Stimulated activated CD8-positive, alpha-beta memory T cell treated with anti-CD3 and anti-CD28 coated beads, Interleukin-2, amount 100 ng/mL, for 48 hours (primary cell): ENCODE measurements at regions not wholly inside any gene's neighbourhood (a gene's known extent, or its start where the extent isn't known, plus 50 kb on each side); places are given as distances from the start of the nearest gene placed in this dataset.
"Not testable (repeated sequence)": the region's sequence is repeated elsewhere in the genome, so short reads cannot be mapped to it uniquely, and the experiment has no call there.

Source experiments
- DNase-seq, 2 donors: peaks; one replicate each; pipeline ENCODE4 v3.0.0-alpha.2; 2020; ENCODE audit warnings: low read depth in 2 of 2

- DNase-seq, result no peak
These were observed 283.9 kb upstream of the RIMS1 start for GRCh38 chr6:71602385-71603007.

GRCh38 chr6:71603021-71603420 lies 283.3 kb upstream of the RIMS1 start:
- DNase-seq, result no peak

DNA sequence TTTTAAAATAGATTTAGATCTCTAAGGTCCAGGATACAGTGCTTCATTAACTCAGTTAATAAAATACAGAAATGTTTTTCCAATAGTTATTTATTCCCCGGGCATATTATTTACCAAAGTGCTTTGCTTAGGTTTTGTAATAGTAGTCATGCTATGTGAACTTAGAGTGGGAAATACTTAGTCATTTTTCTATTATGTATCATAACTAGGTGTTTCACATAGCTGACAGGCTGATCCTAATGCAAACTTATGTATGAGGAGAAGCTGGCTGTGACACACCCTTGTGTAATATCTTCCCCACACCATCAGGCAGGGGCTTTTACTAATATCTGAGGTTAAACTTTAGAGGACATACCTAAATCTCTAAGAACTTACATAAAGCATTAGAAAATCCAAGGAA lies 277.7 kb upstream of the RIMS1 start:
- no peak for DNase-seq

DNA sequence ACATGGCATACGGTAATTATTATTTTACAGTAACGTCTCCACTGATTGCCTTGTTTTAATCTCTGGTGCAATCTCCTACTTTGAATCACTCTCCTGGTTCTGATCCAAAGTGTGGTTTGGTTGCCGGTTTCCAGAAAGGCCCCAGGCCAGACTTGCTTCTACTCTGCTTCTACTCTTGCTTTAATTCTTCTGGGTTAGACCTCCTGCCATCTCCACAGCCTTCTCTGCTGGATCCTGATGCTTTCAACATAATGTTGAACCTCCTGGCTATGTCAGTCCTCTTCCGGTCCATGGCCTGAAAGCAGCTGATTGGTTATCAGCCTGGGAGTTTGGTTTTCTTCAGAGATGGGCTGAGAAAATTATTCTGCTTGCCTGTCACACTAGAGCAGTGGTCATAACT lies 266.5 kb upstream of the RIMS1 start:
- DNase-seq, result no peak

- DNase-seq, result no peak
These were observed 264.3 kb upstream of the RIMS1 start for GRCh38 chr6:71621918-71622519.

DNA sequence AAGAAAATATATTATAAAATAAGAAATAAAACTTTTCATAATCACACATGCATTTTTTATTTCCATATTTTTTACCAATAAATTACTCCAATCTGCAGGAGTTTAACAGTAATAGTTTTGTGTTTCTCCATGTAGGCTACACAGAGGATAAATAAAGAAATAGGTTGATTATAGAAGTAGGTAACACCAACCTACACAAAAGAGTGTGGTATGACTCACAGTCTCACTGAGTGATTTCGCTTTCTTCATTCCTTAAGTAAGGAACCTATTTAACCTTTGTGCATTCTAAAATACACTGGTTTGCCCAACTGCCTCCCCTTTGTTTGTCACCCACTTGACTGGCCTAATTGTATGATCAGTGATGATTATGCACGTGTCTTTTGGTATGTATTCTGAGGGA lies 244.2 kb upstream of the RIMS1 start:
- no peak for DNase-seq

DNA sequence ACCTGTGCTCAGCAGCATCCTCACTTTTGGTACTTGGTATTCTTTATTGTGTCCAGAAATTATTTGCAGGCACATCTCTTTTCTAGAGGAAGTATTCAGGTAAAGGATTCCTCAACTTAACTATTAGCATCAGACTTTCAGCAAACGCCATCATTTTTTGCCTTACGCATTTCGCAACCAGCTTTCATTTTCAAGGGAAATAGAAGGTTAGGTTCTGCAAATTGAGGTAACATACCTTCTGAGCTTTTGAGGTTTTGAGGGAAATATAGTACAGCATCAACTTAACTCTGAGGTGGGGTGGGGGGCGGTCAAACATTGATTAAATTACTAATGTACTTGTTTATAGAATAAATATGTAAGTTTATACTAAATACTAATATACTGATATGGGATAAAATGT lies 243.6 kb upstream of the RIMS1 start:
- no peak for DNase-seq

- no peak for DNase-seq
These were observed 241.1 kb upstream of the RIMS1 start for GRCh38 chr6:71645299-71645698.

DNA sequence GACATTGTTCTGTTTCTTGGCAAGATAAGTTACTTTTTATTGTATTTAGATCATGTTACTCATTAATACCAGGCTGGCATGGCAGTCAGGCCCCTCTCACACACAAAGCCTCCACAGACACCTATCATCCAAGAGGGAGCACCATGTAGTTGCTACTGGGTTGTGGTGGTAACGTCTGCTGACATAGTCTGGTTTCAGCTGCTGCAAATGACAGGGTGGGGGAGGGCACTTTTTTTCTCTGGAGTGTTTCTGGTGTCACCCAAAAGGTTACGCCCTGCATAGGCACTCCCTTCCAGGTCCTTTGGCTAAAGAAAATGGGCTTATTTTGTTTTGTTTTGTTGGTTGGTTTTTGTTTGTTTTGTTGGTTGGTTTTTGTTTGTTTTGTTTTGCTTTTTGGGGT lies 236.4 kb upstream of the RIMS1 start:
- no peak for DNase-seq

DNA sequence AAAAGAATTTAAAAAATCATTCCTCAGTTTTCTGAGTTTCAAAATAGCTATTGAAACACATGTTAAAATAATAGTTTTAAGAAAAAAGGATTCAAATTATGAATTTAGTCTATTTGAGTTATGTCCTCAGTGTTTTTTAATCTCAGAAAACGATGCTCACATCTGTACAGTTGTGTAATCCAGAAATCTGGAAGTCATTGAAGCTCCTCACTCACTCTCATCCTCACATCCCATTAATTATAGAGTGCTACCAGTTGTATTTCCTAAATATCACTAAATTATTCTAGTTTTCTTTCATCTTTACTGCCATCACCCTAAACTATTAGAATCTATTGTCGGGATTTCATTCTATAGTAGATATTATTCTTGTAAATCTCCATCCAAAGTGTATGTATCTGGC lies 234.7 kb upstream of the RIMS1 start:
- no peak for DNase-seq

DNA sequence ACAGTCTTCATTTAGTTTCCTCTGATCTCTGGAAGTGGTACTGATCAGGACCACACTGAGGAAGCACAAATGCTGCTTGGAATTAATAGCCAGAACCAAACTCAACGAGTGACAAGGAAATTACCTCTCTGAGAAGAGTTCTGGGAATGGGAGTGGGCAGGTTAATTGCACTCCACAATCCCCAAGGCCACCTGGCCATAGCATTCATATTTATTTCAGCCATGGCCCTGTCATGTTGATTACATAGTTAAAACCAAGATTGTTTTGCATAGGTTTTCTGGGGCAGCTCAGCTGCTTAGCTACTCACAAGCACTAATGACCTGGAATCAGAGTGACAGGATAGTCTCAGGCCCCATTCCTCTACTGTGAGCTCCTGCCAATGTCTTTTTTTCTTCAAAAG lies 230.2 kb upstream of the RIMS1 start:
- DNase-seq, result no peak

DNA sequence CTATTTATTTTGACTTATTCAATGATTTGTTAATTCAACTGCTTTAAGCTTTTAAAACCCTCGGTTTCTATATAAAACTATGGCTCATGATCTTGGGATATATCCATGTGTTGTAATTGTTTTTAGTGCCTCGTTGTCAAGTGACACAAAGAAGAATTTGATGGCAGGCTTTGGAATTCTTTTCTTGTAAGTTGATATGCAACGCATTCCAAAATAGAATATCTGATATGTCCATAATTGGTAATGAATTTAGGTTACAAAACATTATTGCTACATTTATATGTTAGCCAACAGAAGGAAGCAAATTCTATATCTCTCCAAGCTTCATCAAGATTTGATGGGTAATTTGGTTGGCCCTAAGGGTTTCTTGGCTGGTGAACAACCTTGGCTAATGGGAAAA lies 220.4 kb upstream of the RIMS1 start:
- DNase-seq, result no peak

GRCh38 chr6:71672876-71673275 lies 213.5 kb upstream of the RIMS1 start:
- DNase-seq, result no peak

DNA sequence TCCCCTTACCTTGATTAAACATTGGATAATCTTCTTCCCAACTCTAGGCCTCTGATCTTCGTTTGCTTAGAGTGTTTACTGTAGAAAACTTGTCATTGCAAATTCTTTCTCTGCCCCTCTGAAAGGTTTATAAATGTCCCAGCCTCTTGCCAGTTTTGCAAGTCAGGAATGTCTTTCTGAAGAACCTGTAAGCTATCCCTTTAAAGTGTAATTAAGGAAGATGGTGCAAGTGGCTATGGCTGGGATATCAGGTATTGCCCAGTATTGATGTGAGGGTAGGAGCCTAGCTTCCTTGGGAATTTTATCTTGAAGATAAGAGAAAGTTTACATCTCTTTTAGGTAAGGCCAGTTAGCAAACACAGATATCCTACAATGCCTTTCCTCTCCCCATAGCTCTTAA lies 211.0 kb upstream of the RIMS1 start:
- DNase-seq, result no peak

- DNase-seq, result no peak
These were observed 210.1 kb upstream of the RIMS1 start for GRCh38 chr6:71676298-71676697.

DNA sequence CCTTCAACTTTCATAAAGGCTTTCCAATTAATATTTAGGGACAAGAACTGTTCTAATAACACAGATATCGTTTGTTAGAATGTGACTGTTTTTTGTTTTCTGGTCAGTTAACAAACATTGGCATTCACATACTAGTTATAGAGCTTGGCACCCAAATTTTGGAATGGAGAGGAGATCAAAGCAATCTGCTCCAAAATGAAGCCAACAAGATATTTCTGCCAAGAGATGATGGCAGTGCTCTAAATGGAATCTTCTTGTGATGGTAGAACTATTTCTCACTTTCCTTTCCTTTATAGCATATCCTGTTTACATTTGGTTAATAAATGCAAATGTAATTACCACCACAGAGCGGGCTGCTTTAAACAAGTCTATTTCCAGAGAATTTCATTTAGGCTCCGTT lies 208.3 kb upstream of the RIMS1 start:
- DNase-seq, result no peak

- no peak for DNase-seq
These were observed 205.0 kb upstream of the RIMS1 start for GRCh38 chr6:71681234-71681867.

GRCh38 chr6:71686021-71686677 lies 200.2 kb upstream of the RIMS1 start:
- DNase-seq, result not testable (repeated sequence)

DNA sequence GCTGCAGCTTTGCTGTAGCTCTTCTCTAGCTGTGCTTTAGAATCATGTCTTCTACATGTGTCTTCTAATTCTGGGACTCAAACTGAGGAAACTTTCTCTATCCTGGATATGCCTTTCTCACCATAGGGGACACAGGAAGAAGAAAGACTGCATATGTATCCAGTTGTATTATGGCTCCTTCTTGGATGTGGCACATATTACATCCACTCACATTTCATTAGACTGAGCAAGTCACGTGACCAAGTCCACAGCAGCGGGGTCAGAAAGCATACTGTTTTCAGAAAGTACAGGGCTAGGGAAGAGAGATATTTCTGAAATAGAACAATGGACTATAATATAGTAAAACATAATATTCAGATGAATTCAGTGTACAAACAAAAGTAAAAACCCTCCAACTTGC lies 187.6 kb upstream of the RIMS1 start:
- no peak for DNase-seq

GRCh38 chr6:71706523-71706922 lies 179.8 kb upstream of the RIMS1 start:
- no peak for DNase-seq

GRCh38 chr6:71707059-71707458 lies 179.3 kb upstream of the RIMS1 start:
- no peak for DNase-seq

DNA sequence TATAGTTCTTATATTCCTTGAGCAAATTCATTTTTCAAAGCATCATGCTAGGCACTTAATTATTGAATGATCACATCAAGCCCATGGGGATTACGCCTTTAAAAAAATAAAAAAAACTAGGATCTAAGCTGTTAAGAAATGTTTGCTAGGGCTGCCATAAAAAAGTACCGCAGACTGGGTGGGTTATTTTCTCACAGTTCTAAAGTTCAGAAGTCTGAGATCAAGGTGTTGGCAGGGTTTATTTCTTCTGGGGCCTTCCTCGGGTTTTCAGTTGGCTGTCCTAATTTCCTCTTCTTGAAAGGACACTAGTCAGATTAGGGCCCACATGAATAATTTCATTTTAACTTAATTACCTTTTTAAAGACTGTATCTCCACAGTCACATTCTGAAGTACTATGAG lies 165.6 kb upstream of the RIMS1 start:
- no peak for DNase-seq

- no peak for DNase-seq
These were observed 164.7 kb upstream of the RIMS1 start for GRCh38 chr6:71721642-71722041.
